Adrenal gland (tissue), 5 donors: ENCODE measurements at regions not wholly inside any gene's neighbourhood (a gene's known extent, or its start where the extent isn't known, plus 50 kb on each side); places are given as distances from the start of the nearest gene placed in this dataset.

ENCODE experiments used
- POLR2A ChIP-seq, 2 donors: fragments of 450-650 bp; IDR thresholded peaks; one replicate each; pipeline ENCODE4 v1.6.1; 2017; ENCODE audit warnings: antibody characterized with exemption in 2 of 2, mild to moderate bottlenecking in 2 of 2, moderate library complexity in 1 of 2
- TF ChIP-seq, protein P1 (sequence below), 6 experiments: fragments of 450-650 bp in 4 of 6; fragments of 200-600 bp in 2 of 6; sonication (generic) in 1 of 6; IDR thresholded peaks; 1 replicate in 5 of 6; 2 replicates in 1 of 6; pipeline versions ENCODE4 v1.5.1 to v1.8.0; 2016 to 2021; ENCODE audit warnings: antibody characterized with exemption in 6 of 6, mild to moderate bottlenecking in 2 of 6, moderate library complexity in 1 of 6
- donor health status: DM: no; HTN: no; CAD: no.

DNA sequence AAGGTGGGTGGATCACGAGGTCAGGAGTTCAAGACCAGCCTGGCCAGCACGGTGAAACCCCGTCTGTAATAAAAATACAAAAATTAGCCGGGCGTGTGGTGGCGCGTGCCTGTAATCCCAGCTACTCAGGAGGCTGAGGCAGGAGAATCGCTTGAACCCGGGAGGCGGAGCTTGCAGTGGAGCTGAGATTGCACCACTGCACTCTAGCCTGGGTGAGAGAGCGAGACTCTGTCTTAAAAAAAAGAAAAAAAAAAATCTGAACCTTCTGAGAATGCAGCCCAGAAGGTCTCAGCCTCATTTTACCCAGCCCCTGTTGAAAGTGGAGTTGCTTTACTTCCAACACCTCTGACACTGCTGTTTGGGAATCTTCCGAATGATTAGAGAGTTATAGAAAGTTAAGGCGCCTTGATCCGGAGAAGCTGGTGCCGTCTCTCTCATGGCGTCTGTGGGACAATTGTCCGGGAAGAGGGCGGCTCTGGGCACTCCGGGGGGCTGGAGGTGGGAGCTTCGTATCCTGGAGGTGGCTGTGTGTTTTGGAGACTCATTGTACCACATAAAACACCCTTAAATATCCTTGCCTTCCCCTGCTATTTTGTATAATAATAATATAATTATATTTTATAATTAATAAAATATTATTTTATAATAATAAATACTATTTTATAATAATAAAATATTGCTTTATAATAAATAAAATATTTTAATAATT lies 92.7 kb upstream of the PPP2R3B start:
- TF ChIP-seq, protein P1, sequence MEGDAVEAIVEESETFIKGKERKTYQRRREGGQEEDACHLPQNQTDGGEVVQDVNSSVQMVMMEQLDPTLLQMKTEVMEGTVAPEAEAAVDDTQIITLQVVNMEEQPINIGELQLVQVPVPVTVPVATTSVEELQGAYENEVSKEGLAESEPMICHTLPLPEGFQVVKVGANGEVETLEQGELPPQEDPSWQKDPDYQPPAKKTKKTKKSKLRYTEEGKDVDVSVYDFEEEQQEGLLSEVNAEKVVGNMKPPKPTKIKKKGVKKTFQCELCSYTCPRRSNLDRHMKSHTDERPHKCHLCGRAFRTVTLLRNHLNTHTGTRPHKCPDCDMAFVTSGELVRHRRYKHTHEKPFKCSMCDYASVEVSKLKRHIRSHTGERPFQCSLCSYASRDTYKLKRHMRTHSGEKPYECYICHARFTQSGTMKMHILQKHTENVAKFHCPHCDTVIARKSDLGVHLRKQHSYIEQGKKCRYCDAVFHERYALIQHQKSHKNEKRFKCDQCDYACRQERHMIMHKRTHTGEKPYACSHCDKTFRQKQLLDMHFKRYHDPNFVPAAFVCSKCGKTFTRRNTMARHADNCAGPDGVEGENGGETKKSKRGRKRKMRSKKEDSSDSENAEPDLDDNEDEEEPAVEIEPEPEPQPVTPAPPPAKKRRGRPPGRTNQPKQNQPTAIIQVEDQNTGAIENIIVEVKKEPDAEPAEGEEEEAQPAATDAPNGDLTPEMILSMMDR (IDR thresholded peaks at IDR 0.05) = no peak
- no peak for TF ChIP-seq POLR2A (IDR thresholded peaks at IDR 0.05)
